HCT116 (cell line): ENCODE measurements at regions not wholly inside any gene's neighbourhood (a gene's known extent, or its start where the extent isn't known, plus 50 kb on each side); places are given as distances from the start of the nearest gene placed in this dataset.

Experiments
- ATAC-seq: fragments of 200-7000 bp; cut with Tn5 transposase; 2 replicates; pipeline ENCODE4 v1.9.1; 2020; ENCODE audit warnings: mild to moderate bottlenecking, moderate library complexity
- BruUV-seq: library from RNA; stranded (reverse); fragments of 400-500 nt; replicated peaks from 2 replicates; lab custom pipeline; 2021; lab: Mats Ljungman, UMichigan
- CTCF ChIA-PET: fragments of 300-600 bp; sonication (Branson Sonifier 250); formaldehyde crosslinking; loops from one replicate; lab custom pipeline; 2021; ENCODE audit warnings: antibody characterized with exemption; lab: Charles Lee
- POLR2A ChIA-PET: fragments of 300-600, 350-600 bp; sonication (Branson Sonifier 250); formaldehyde crosslinking; loops from one replicate; lab custom pipeline; 2021; ENCODE audit warnings: antibody characterized with exemption; lab: Charles Lee
- RAD21 ChIA-PET, 2 experiments: fragments of 300-600 bp; sonication (Branson Sonifier 250); formaldehyde crosslinking; loops; one replicate each; lab custom pipeline; 2023; ENCODE audit warnings: low total read pairs in 2 of 2; ENCODE audit not compliant: uncharacterized antibody in 2 of 2, unreplicated experiment in 2 of 2, low non-redundant PET in 1 of 2; lab: Charles Lee
- DNase-seq: peaks from one replicate; pipeline ENCODE4 v3.0.0-alpha.2; 2010; ENCODE audit warnings: low read depth, low spot score
- H2AFZ ChIP-seq: fragments of 200-600 bp; shearing (Covaris generic), sonication (generic); 2 replicates; pipeline ENCODE4 v1.6.1; 2017; ENCODE audit warnings: low read depth, mixed run types, mixed read lengths, antibody characterized with exemption, low read length; ENCODE audit not compliant: poor library complexity, severe bottlenecking
- H3K27ac ChIP-seq: 2 replicates; pipeline ENCODE4 v1.5.1; 2012; ENCODE audit warnings: low read depth, low read length
- H3K27me3 ChIP-seq: fragments of 200-600 bp; sonication (generic); 2 replicates; pipeline ENCODE4 v1.6.1; 2016; ENCODE audit warnings: mixed run types, low read length, mixed read lengths; ENCODE audit not compliant: insufficient read depth
- H3K36me3 ChIP-seq, 2 experiments: fragments of 200-500 bp in 1 of 2; fragments of 200-600 bp in 1 of 2; sonication (Bioruptor generic) in 1 of 2; sonication (generic) in 1 of 2; 2 replicates each; pipeline versions ENCODE4 v1.5.1 to v1.6.1; 2014 to 2016; ENCODE audit warnings: low read length in 2 of 2, inconsistent platforms in 1 of 2, mixed read lengths in 1 of 2, mixed run types in 1 of 2; ENCODE audit not compliant: insufficient read depth in 2 of 2, control insufficient read depth in 1 of 2
- H3K4me1 ChIP-seq, 2 experiments: fragments of 200-600 bp in 1 of 2; sonication (generic) in 1 of 2; 2 replicates each; pipeline versions ENCODE4 v1.5.1 to v1.6.1; 2012 to 2017; ENCODE audit warnings: low read length in 2 of 2, inconsistent platforms in 1 of 2, mild to moderate bottlenecking in 1 of 2, mixed read lengths in 1 of 2, mixed run types in 1 of 2, moderate library complexity in 1 of 2; ENCODE audit not compliant: insufficient read depth in 2 of 2, control insufficient read depth in 1 of 2
- H3K4me2 ChIP-seq: fragments of 200-600 bp; sonication (generic); 2 replicates; pipeline ENCODE4 v1.6.1; 2017; ENCODE audit warnings: mixed run types, low read length, mixed read lengths
- H3K4me3 ChIP-seq, 2 experiments: fragments of 200-600 bp in 1 of 2; sonication (generic) in 1 of 2; replicated peaks in 1 of 2; 2 replicates each; pipeline ENCODE4 v1.5.1; 2011 to 2016; ENCODE audit warnings: low read length in 2 of 2, control low read depth in 1 of 2, low read depth in 1 of 2, mild to moderate bottlenecking in 1 of 2, mixed read lengths in 1 of 2, mixed run types in 1 of 2
- H3K79me2 ChIP-seq: fragments of 200-600 bp; sonication (generic); 2 replicates; pipeline ENCODE4 v1.6.1; 2017; ENCODE audit warnings: mild to moderate bottlenecking, mixed run types, low read length, moderate library complexity, mixed read lengths; ENCODE audit not compliant: insufficient read depth
- H3K9ac ChIP-seq: fragments of 200-600 bp; sonication (generic); 2 replicates; pipeline ENCODE4 v1.6.1; 2016; ENCODE audit warnings: low read length, mixed read lengths
- H3K9me2 ChIP-seq: fragments of 200-600 bp; sonication (generic), shearing (Covaris generic); 2 replicates; pipeline ENCODE4 v1.6.1; 2017; ENCODE audit warnings: mixed run types, mild to moderate bottlenecking, moderate library complexity; ENCODE audit not compliant: insufficient read depth
- H3K9me3 ChIP-seq, 2 experiments: fragments of 200-500 bp in 1 of 2; fragments of 200-600 bp in 1 of 2; sonication (Bioruptor generic) in 1 of 2; sonication (generic) in 1 of 2; 2 replicates each; pipeline ENCODE4 v1.6.1; 2014 to 2017; ENCODE audit warnings: low read length in 2 of 2, mixed read lengths in 2 of 2, inconsistent platforms in 1 of 2, low read depth in 1 of 2, mild to moderate bottlenecking in 1 of 2, mixed run types in 1 of 2, moderate library complexity in 1 of 2; ENCODE audit not compliant: control insufficient read depth in 1 of 2, insufficient read depth in 1 of 2
- H4K20me1 ChIP-seq: fragments of 200-600 bp; sonication (generic), shearing (Covaris generic); 2 replicates; pipeline ENCODE4 v1.6.1; 2017; ENCODE audit warnings: mixed run types, mild to moderate bottlenecking, moderate library complexity; ENCODE audit not compliant: insufficient read depth
- CBX3 ChIP-seq: IDR thresholded peaks from 2 replicates; pipeline ENCODE4 v1.6.1; 2012; ENCODE audit warnings: low read depth
- CEBPB ChIP-seq: IDR thresholded peaks from 2 replicates; pipeline ENCODE4 v1.6.1; 2012; ENCODE audit warnings: low read depth
- EGR1 ChIP-seq: IDR thresholded peaks from 2 replicates; pipeline ENCODE4 v1.6.1; 2012; ENCODE audit warnings: low read depth
- ELF1 ChIP-seq: IDR thresholded peaks from 2 replicates; pipeline ENCODE4 v1.6.1; 2012; ENCODE audit warnings: low read depth, borderline replicate concordance
- EZH2 ChIP-seq: fragments of 200-600 bp; sonication (generic); IDR thresholded peaks from 2 replicates; pipeline ENCODE4 v1.6.1; 2017; ENCODE audit warnings: antibody characterized with exemption, mixed run types
- EZH2phosphoT487 ChIP-seq: fragments of 200-600 bp; IDR thresholded peaks from 2 replicates; pipeline ENCODE4 v1.6.1; 2018; ENCODE audit warnings: antibody characterized with exemption, borderline replicate concordance
- FOSL1 ChIP-seq: IDR thresholded peaks from 2 replicates; pipeline ENCODE4 v1.6.1; 2012; ENCODE audit warnings: low read depth
- JUND ChIP-seq: IDR thresholded peaks from 2 replicates; pipeline ENCODE4 v1.6.1; 2012
- POLR2AphosphoS5 ChIP-seq: IDR thresholded peaks from 2 replicates; pipeline ENCODE4 v1.6.1; 2011; ENCODE audit warnings: mild to moderate bottlenecking, low read depth, low read length, moderate library complexity
- RAD21 ChIP-seq: IDR thresholded peaks from 2 replicates; pipeline ENCODE4 v1.6.1; 2012; ENCODE audit warnings: low read depth, mild to moderate bottlenecking
- SIN3A ChIP-seq: IDR thresholded peaks from 2 replicates; pipeline ENCODE4 v1.6.1; 2012; ENCODE audit warnings: low read depth
- SP1 ChIP-seq: IDR thresholded peaks from 2 replicates; pipeline ENCODE4 v1.6.1; 2012; ENCODE audit warnings: low read depth
- TCF7L2 ChIP-seq: IDR thresholded peaks from 2 replicates; pipeline ENCODE4 v1.7.0; 2011; ENCODE audit warnings: borderline replicate concordance, inconsistent platforms; ENCODE audit not compliant: insufficient read depth, insufficient read length; ENCODE audit errors: extremely low read depth
- YY1 ChIP-seq: IDR thresholded peaks from 2 replicates; pipeline ENCODE4 v1.6.1; 2011; ENCODE audit warnings: low read length, low read depth, moderate library complexity, mild to moderate bottlenecking; ENCODE audit not compliant: insufficient replicate concordance; ENCODE audit errors: extremely low read depth
- ZFX ChIP-seq: fragments of 450-650 bp; IDR thresholded peaks from 2 replicates; pipeline ENCODE4 v1.6.1; 2017
- ZNF274 ChIP-seq: fragments of 200-500 bp; sonication (Bioruptor generic); IDR thresholded peaks from 2 replicates; pipeline ENCODE4 v1.6.1; 2014; ENCODE audit warnings: mild to moderate bottlenecking, low read depth, low read length, inconsistent platforms
- intact Hi-C: fragments of 100-400 bp; cut with micrococcal nuclease; formaldehyde crosslinking; loops from 2 replicates; pipeline ENCODE4 v1.10.0; 2022
- TF ChIP-seq, protein P1 (sequence below), 3 experiments: fragments of 200-600 bp in 1 of 3; sonication (generic) in 1 of 3; IDR thresholded peaks in 2 of 3; conservative IDR thresholded peaks in 1 of 3; 2 replicates each; pipeline ENCODE4 v1.5.1; 2012 to 2017; ENCODE audit warnings: low read depth in 2 of 3, low read length in 2 of 3, antibody characterized with exemption in 1 of 3, borderline replicate concordance in 1 of 3, control low read depth in 1 of 3, mild to moderate bottlenecking in 1 of 3, mixed read lengths in 1 of 3, mixed run types in 1 of 3, moderate library complexity in 1 of 3; ENCODE audit not compliant: insufficient read depth in 1 of 3
- TF ChIP-seq, protein P2 (sequence below): IDR thresholded peaks from 2 replicates; pipeline ENCODE4 v1.6.1; 2012; ENCODE audit warnings: low read depth
- TF ChIP-seq, protein P3 (sequence below): IDR thresholded peaks from 2 replicates; pipeline ENCODE4 v1.6.1; 2012
- TF ChIP-seq, protein P4 (sequence below): IDR thresholded peaks from 2 replicates; pipeline ENCODE4 v1.6.1; 2012

DNA sequence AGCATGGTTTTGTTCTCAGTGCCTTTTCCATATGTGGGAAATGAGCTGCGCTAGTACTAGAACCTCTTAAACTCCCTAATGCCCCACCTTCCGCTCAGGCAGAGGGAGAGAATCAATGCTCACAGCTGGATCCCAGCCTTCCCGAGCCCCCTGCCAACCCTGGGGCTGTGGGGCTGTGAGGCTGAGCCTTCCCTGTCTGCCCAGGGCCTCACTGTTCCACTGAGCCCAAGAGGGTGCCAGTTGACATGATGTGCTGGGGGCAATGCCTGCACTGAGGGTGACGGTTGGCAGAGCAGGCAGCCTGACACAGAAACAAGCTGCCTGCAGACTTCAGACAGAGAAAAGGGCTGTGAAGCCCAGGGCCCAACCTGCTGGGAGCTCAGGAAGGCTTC is 602.4 kb upstream of the RAB6C start:
- RAD21 ChIA-PET = no interaction called here
- CTCF ChIA-PET = no interaction called here
- TF ChIP-seq RAD21 (no peak), EGR1 (no peak), TCF7L2 (no peak), YY1 (no peak), EZH2phosphoT487 (no peak), EZH2 (no peak), FOSL1 (no peak), CBX3 (no peak), ELF1 (no peak), JUND (no peak), ZFX (no peak), ZNF274 (no peak), POLR2AphosphoS5 (no peak), SP1 (no peak), SIN3A (no peak), CEBPB (no peak)
- TF ChIP-seq, protein P1, sequence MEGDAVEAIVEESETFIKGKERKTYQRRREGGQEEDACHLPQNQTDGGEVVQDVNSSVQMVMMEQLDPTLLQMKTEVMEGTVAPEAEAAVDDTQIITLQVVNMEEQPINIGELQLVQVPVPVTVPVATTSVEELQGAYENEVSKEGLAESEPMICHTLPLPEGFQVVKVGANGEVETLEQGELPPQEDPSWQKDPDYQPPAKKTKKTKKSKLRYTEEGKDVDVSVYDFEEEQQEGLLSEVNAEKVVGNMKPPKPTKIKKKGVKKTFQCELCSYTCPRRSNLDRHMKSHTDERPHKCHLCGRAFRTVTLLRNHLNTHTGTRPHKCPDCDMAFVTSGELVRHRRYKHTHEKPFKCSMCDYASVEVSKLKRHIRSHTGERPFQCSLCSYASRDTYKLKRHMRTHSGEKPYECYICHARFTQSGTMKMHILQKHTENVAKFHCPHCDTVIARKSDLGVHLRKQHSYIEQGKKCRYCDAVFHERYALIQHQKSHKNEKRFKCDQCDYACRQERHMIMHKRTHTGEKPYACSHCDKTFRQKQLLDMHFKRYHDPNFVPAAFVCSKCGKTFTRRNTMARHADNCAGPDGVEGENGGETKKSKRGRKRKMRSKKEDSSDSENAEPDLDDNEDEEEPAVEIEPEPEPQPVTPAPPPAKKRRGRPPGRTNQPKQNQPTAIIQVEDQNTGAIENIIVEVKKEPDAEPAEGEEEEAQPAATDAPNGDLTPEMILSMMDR (IDR thresholded peaks at IDR 0.05 in 2 of 3, conservative IDR thresholded peaks at IDR 0.05 in 1 of 3; ENCODE audit: borderline replicate concordance in 1 of 3, insufficient read depth in 1 of 3, low read depth in 2 of 3, low read length in 2 of 3) = no peak
- TF ChIP-seq, protein P2, sequence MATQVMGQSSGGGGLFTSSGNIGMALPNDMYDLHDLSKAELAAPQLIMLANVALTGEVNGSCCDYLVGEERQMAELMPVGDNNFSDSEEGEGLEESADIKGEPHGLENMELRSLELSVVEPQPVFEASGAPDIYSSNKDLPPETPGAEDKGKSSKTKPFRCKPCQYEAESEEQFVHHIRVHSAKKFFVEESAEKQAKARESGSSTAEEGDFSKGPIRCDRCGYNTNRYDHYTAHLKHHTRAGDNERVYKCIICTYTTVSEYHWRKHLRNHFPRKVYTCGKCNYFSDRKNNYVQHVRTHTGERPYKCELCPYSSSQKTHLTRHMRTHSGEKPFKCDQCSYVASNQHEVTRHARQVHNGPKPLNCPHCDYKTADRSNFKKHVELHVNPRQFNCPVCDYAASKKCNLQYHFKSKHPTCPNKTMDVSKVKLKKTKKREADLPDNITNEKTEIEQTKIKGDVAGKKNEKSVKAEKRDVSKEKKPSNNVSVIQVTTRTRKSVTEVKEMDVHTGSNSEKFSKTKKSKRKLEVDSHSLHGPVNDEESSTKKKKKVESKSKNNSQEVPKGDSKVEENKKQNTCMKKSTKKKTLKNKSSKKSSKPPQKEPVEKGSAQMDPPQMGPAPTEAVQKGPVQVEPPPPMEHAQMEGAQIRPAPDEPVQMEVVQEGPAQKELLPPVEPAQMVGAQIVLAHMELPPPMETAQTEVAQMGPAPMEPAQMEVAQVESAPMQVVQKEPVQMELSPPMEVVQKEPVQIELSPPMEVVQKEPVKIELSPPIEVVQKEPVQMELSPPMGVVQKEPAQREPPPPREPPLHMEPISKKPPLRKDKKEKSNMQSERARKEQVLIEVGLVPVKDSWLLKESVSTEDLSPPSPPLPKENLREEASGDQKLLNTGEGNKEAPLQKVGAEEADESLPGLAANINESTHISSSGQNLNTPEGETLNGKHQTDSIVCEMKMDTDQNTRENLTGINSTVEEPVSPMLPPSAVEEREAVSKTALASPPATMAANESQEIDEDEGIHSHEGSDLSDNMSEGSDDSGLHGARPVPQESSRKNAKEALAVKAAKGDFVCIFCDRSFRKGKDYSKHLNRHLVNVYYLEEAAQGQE = no peak
- TF ChIP-seq, protein P3, sequence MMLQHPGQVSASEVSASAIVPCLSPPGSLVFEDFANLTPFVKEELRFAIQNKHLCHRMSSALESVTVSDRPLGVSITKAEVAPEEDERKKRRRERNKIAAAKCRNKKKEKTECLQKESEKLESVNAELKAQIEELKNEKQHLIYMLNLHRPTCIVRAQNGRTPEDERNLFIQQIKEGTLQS = no peak
- TF ChIP-seq, protein P4, sequence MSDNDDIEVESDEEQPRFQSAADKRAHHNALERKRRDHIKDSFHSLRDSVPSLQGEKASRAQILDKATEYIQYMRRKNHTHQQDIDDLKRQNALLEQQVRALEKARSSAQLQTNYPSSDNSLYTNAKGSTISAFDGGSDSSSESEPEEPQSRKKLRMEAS = no peak
- no peak for DNase-seq
- H3K4me1 ChIP-seq = no peaks in the 10 kb centered on the region
- H3K79me2 ChIP-seq = no peaks in the 10 kb centered on the region
- H3K36me3 ChIP-seq = no peaks in the 10 kb centered on the region
- H2AFZ ChIP-seq = no peak overlapping the region
- peaks cover 22% of the 10 kb centered on the region for H3K27me3 ChIP-seq
- no peak overlapping the region for H3K4me2 ChIP-seq
- intact Hi-C loops = no loop called here
- no peak overlapping the region for H3K27ac ChIP-seq
- H4K20me1 ChIP-seq = no peaks in the 10 kb centered on the region
- no peak for ATAC-seq
- POLR2A ChIA-PET = no interaction called here
- H3K9me3 ChIP-seq = no peaks in the 10 kb centered on the region
- H3K9ac ChIP-seq = no peak overlapping the region
- no peaks in the 10 kb centered on the region for H3K9me2 ChIP-seq
- H3K4me3 ChIP-seq = no peak overlapping the region
- no TSS peak for BruUV-seq
